PFSK-1 (cell line): ENCODE measurements at regions not wholly inside any gene's neighbourhood (a gene's known extent, or its start where the extent isn't known, plus 50 kb on each side); places are given as distances from the start of the nearest gene placed in this dataset.

Source experiments
- POLR2AphosphoS5 ChIP-seq: IDR thresholded peaks from 2 replicates; pipeline ENCODE4 v1.6.1; 2012; ENCODE audit warnings: low read depth, mild to moderate bottlenecking, control low read depth, low read length, moderate library complexity
- REST ChIP-seq, 2 experiments: IDR thresholded peaks; 2 replicates each; pipeline versions ENCODE4 v1.6.1 to v1.8.0; 2011 to 2012; ENCODE audit warnings: low read depth in 2 of 2, low read length in 2 of 2, control low read depth in 1 of 2, inconsistent platforms in 1 of 2, mild to moderate bottlenecking in 1 of 2, moderate library complexity in 1 of 2; ENCODE audit not compliant: insufficient read depth in 1 of 2
- SIN3A ChIP-seq: IDR thresholded peaks from 2 replicates; pipeline ENCODE4 v1.6.1; 2012; ENCODE audit warnings: mild to moderate bottlenecking, low read length, moderate library complexity, borderline replicate concordance; ENCODE audit not compliant: insufficient read depth
- TAF1 ChIP-seq: IDR thresholded peaks from 2 replicates; pipeline ENCODE4 v1.6.1; 2012; ENCODE audit warnings: low read length, control low read depth, borderline replicate concordance; ENCODE audit not compliant: insufficient read depth

DNA sequence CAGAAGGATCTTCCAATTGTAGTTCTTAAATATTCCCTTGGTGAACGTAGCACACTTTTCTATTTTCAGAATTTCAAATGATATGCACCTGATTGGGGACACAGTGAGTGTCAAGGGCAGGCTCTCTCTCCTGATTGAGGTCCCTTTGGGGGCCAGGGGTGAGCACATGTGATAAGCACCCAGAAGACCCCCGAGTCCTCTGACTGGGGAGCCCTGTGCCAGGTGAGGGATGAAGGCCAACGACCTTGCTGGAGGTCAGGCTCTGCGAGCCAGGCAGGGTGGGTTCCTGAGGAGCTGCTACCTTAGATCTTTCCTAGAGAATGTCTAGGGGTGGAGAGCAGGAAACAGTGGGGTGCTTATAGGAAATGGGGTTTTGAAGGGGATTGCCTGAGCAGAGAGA lies 1253.9 kb downstream of the BRD1 start:
- TF ChIP-seq REST (IDR thresholded peaks at IDR 0.05; ENCODE audit: insufficient read depth in 1 of 2, low read depth in 2 of 2, low read length in 2 of 2) (no peak), SIN3A (no peak), TAF1 (no peak), POLR2AphosphoS5 (no peak)
